ENCODE measurements at regions not wholly inside any gene's neighbourhood (a gene's known extent, or its start where the extent isn't known, plus 50 kb on each side); places are given as distances from the start of the nearest gene placed in this dataset.
"Not testable (repeated sequence)": the region's sequence is repeated elsewhere in the genome, so short reads cannot be mapped to it uniquely, and the experiment has no call there.

DNA sequence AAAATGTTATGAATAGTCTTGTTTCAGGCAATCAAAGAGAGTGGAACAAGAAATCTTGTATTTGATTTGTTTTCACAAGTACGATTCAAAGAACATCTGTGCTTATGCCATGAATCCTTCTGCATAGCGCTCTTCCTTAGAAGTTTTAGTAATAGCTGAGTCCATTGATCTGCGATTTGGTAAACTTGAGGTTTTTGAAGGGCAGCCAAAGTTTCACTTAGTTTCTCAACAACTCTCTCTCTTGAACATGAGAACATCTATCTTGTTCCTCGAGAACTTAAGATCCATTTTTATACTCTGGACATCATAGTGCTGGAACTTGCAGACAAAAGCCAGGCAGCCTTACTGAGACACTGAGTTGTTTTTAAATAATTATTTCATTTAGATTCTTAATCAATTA lies 96.2 kb upstream of the USP15 start:
- DNase-seq: no peak

DNA sequence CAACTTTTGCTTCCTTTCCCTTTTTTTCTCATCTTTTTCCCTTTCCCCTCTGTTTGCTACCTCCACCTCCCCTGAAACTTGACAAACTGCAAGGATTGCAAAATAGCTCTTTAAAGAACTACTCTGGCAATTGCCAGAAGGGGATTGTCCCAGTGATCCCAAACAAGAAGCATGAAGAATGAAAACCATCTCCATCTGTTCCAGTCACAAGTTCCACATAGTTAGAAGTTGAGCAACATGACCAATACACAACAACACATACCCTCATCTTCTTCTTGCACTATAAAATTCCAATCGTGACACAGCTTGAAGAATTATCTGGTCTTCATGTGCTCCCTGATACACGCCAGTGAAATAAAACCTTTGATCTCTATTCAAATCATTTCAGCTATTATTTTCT lies 93.7 kb upstream of the USP15 start:
- no peak for DNase-seq

- no peak for DNase-seq
Measured at GRCh38 chr12:62168411-62168810, 91.8 kb upstream of the USP15 start.

DNA sequence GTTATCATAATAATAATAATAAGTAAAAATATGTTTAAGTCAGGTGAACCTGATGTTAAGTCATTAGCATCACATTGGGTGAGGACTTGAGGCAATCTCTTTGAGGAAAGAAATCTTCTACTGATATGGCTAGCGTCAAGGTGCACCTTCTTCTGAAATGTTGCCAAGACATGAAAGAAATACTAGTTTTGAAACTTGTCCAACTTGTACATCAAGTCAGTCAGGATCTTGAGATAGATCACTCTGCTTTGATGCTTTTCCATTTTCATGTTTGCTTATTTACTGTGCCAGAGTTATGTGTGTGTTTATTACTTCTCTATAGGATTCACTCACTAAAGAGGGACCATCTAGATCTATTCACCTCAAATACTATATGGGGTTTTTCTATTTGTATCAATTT lies 90.0 kb upstream of the USP15 start:
- no peak for DNase-seq

DNA sequence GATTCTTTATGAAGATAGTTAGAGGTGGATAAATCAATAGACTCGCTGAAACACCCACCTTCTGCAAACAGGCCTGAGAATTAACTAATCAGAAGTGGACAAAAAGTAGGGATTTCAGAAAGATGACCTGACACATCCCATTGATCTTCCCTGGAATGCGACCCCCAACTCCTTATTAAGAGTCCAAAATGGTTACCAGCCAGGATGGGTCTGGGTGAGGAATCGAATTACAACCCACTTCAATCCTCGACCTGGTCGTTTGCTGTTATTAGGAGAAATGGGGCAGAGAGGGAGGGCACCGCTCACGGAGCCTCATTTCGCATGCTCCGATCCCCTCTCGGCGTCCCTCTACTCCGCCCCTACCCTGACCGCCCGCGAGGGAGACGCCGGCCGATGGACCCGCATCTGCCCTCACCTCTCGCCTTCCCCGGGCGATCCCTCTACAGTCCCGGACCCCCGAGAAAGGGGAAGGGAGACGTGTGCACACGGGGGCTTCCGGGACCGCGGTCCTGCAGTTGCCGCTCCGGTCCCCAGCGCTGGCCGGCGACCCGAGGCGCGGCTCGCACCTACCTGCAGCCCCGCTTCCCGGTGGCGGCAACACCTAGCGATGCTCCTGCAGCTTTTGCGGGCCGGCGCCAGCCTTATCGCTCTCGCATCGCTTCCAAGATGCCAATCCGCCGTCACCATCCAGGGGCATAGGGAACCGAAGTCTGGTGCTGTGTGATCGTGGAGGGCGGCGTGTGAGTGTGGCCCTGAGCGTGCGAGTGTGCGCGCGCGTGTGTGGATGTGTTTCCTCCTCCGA lies 69.3 kb upstream of the USP15 start:
- peak; percentile 43 for DNase-seq

DNA sequence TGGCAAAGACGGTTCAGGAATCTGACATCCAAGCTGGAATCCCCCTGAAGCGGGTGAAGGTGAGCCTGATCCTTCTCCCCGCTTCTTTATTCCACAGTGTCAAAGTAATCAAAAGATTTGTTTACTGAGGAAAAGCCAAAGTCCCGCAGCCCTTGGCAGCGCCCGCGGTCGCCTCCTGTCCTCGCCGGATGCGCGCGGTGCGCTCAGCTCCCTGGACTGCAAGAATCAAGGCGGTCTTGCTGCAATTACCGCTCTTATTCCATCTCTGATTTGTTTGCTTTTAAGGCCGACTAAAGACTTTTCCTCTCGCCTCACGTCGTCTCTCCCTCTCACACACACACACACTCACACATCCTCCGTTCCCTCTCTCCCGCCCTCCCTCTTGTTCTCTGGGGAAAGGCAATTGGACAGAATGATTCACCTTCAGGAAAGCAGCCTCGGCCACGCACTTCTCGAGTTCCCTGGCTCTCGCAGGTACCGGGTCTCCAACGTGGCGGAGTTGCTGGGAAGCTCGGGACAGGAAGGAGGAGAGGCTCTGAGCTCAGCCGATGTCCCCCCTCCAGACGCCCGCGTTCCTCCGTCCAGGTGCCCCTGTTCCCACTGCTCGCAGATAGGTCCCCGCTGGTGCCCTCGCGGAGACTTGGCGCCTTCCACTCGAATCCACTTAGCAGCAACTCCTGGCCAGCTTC lies 68.6 kb upstream of the USP15 start:
- DNase-seq: peak; percentile 62

DNA sequence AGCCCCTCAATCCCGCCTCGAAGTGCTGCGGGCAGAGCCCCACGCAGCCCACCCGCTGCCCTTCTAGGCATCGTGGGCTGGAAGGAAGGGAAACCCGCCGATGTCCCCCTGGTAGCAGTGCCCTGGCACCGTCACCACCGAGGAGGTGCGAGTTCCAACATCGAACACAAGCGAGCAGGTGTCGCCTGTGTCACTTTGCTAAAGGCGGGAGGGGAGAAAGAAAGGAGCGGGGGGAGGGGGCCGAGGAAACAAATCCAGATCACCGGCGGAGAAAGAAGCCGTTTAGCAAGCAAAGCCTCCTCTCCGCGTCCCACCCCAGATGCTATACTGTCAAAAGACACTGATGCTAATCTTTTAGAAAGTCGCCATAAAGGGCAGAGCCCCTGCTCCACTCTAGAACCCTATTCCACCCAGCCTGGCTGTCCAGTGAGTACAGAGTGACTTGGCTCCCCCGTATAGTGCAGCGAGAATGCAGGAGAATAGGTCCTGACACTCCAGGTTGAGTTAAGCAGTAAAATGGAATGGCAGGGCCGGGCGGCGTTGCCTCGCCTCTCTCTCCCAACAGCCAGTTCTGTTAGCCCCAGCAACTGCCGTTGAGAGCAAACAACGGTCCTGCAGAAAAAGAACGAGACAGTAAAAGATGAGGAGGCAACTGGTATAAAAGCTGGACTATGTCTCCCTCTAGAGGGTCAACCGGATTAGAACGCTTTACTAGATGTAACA lies 67.9 kb upstream of the USP15 start:
- peak; percentile 74 for DNase-seq

- no peak for DNase-seq
Measured at GRCh38 chr12:62192903-62193250, 67.3 kb upstream of the USP15 start.

- DNase-seq: no peak
Measured at GRCh38 chr12:62194031-62194430, 66.2 kb upstream of the USP15 start.

- no peak for DNase-seq
Measured at GRCh38 chr12:62194616-62195015, 65.6 kb upstream of the USP15 start.

DNA sequence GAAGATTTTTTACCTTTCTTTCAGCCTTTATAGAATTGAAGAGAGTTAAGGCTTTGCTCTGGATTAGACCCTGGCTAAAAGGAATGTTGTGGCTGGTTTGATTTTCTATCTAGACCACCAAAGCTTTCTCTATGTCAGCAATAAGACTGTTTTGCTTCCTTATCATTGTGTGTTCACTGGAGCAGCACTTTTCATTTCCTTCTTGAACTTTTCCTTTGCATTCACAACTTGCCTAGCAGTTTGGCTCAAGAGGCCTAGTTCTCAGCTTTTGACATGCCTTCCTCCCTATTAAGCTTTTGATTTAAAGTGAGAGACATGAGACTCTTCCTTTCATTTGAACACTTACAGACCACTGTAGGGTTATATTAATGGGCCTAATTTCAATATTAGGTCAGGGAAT lies 64.1 kb upstream of the USP15 start:
- DNase-seq: no peak

DNA sequence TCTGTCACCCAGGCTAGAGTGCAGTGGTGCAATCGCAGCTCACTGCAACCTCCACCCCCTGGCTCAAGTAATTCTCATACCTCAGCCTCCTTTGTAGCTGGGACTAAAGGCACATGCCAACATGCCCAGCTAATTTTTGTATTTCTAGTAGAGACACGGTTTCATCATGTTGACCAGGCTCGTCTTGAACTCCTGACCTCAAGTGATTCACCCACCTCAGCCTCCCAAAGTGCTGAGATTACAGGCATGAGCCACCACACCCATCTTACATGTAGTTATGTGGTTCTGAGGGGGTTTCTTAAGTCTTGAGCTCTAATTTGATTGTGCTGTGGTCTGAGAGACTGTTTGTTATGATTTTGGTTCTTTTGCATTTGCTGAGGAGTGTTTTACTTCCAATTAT lies 57.3 kb upstream of the USP15 start:
- DNase-seq: not testable (repeated sequence)

- DNase-seq: no peak
Measured at GRCh38 chr12:62205346-62205745, 54.9 kb upstream of the USP15 start.

DNA sequence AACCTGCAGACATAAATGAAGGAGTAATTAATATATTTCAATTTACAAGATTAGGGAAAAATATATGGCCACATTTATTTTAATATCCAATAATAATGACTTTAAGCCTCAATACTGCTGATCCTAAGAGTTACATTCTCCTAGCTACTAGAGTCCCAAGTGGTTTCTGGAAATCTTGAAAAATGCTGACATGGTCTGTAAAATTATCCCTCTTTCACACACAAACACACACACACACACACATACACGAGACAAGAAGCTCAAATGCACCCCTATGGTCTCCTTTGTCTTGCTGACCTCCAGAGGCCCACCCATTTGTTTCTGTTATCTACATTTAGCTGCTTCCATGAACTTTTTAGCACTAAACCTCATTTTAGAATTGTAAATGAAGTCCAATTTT lies 53.0 kb upstream of the USP15 start:
- no peak for DNase-seq
